Esophagus muscularis mucosa (tissue), 3 donors: ENCODE measurements at regions not wholly inside any gene's neighbourhood (a gene's known extent, or its start where the extent isn't known, plus 50 kb on each side); places are given as distances from the start of the nearest gene placed in this dataset.

Experiments
- CTCF ChIP-seq, 3 experiments: fragments of 200-600 bp in 2 of 3; fragments of 450-650 bp in 1 of 3; sonication (generic) in 2 of 3; IDR thresholded peaks; one replicate each; pipeline ENCODE4 v1.5.1; 2017 to 2019; ENCODE audit warnings: antibody characterized with exemption in 3 of 3, mild to moderate bottlenecking in 2 of 3, moderate library complexity in 1 of 3
- POLR2A ChIP-seq: fragments of 450-650 bp; IDR thresholded peaks from one replicate; pipeline ENCODE4 v1.6.1; 2017; ENCODE audit warnings: antibody characterized with exemption, moderate library complexity, mild to moderate bottlenecking, low read depth

- TF ChIP-seq POLR2A (no peak), CTCF (IDR thresholded peaks at IDR 0.05) (no peak)
These were observed 965.7 kb downstream of the NCAM2 start for GRCh38 chr21:21963911-21964310.
